ENCODE measurements at regions not wholly inside any gene's neighbourhood (a gene's known extent, or its start where the extent isn't known, plus 50 kb on each side); places are given as distances from the start of the nearest gene placed in this dataset.

DNA sequence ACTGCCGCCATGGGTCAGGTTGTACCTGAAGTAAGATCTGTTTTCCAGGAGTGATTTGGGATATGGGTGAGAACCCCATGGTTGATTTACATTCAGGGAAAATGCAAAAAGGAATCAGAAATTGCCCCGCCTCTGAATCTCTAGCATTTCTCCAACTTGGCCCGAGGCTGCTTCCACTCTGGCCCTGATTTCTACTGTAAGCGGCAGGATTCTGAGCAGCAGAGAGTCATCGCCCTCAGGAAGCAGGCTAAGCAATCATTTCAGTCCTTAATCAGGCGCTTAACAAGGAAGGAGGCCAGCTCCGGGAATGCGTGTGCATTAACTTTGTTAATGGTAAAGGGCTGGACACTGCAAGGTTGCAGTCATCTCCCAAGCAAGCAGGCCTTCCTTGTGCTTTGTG, 88.5 kb upstream of the DHX15 start:
- Histone ChIP-seq H3K4me3 (no peak overlapping the region), H3K27ac (no peak overlapping the region), H3K4me1 (no peaks in the 10 kb centered on the region), H3K9me3 (no peaks in the 10 kb centered on the region), H3K4me2 (no peak overlapping the region)
- FAIRE-seq = no peak
- TF ChIP-seq RCOR1 (IDR thresholded peaks at IDR 0.05; ENCODE audit: low read depth, low read length) = no peak
- no peak for TF ChIP-seq HES2 (IDR thresholded peaks at IDR 0.05)
- no peak for TF ChIP-seq CHD4 (IDR thresholded peaks at IDR 0.05; ENCODE audit: borderline replicate concordance)
- no peak for TF ChIP-seq EHMT2 (IDR thresholded peaks at IDR 0.05; ENCODE audit: low read depth)
- no peak for TF ChIP-seq KDM1A (IDR thresholded peaks at IDR 0.05; ENCODE audit: low read depth)
- TF ChIP-seq USF2 (IDR thresholded peaks at IDR 0.05) = no peak
- TF ChIP-seq GATA3 (IDR thresholded peaks at IDR 0.05; ENCODE audit: borderline replicate concordance) = no peak
- no peak for TF ChIP-seq POLR2A (IDR thresholded peaks at IDR 0.05; ENCODE audit: low read length)
- no peak for TF ChIP-seq FOSB (CRISPR knock-in tag; IDR thresholded peaks at IDR 0.05)
- WGBS (ENCODE audit: missing lambda C conversion rate) = 85% methylated on average over 8 of the region's 8 CpGs
- no peak for ATAC-seq
- no peak for DNase-seq (ENCODE audit: low read depth in 1 of 2, low spot score in 1 of 2)
- POLR2A ChIA-PET = no interaction called here
- CTCF ChIA-PET = no interaction called here

DNA sequence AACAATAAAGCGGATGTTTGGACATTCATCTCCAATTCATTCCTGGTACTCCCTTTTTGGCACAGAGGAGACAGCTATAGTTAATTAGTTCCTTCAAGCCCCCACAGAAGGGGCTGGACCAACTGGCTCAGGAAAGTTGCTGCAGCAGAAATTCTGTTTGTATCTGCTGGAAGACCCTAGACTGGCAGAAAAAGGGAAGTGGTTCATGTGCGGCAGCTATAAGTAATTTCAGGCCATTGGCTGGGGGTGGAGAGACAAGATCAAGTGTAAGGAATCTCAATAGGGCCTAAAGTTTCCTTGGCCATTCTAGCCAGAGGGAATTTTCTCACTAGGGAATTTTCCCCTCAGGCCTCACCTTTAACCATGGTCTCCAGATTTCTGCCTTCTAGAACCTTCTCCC, 89.9 kb upstream of the DHX15 start:
- no peak overlapping the region for H3K4me2 ChIP-seq
- H3K9me3 ChIP-seq = no peaks in the 10 kb centered on the region
- WGBS (ENCODE audit: missing lambda C conversion rate) = 96% methylated on average over 2 of the region's 2 CpGs
- H3K4me3 ChIP-seq = no peak overlapping the region
- ChIA-PET CTCF (no interaction called here), POLR2A (no interaction called here)
- H3K27ac ChIP-seq = no peak overlapping the region
- no peak for ATAC-seq
- no peaks in the 10 kb centered on the region for H3K4me1 ChIP-seq
- no peak for TF ChIP-seq MYC (IDR thresholded peaks at IDR 0.05; ENCODE audit: borderline replicate concordance, low read length)
- no peak for TF ChIP-seq HES2 (IDR thresholded peaks at IDR 0.05)
- no peak for TF ChIP-seq MAZ (IDR thresholded peaks at IDR 0.05; ENCODE audit: borderline replicate concordance, low read depth, low read length)
- TF ChIP-seq CHD2 (IDR thresholded peaks at IDR 0.05; ENCODE audit: low read length, partially characterized antibody) = no peak
- no peak for TF ChIP-seq FOSL2 (IDR thresholded peaks at IDR 0.05)
- TF ChIP-seq FOSL2 (CRISPR knock-in tag; IDR thresholded peaks at IDR 0.05) = no peak
- no peak for TF ChIP-seq POLR2AphosphoS2 (conservative IDR thresholded peaks at IDR 0.05; ENCODE audit: low read length)
- TF ChIP-seq CHD4 (IDR thresholded peaks at IDR 0.05; ENCODE audit: borderline replicate concordance) = no peak
- TF ChIP-seq PHF8 (IDR thresholded peaks at IDR 0.05; ENCODE audit: borderline replicate concordance, low read depth) = no peak
- no peak for TF ChIP-seq ESRRA (IDR thresholded peaks at IDR 0.05; ENCODE audit: borderline replicate concordance, low read length)
- no peak for FAIRE-seq
- no peak for DNase-seq (ENCODE audit: low read depth in 1 of 2, low spot score in 1 of 2)

GRCh38 chr4:24675721-24676389, 91.5 kb upstream of the DHX15 start:
- FAIRE-seq (no peak), ATAC-seq (no peak), DNase-seq (ENCODE audit: low read depth in 1 of 2, low spot score in 1 of 2) (no peak)
- 49% methylated on average over 2 of the region's 2 CpGs for WGBS (ENCODE audit: missing lambda C conversion rate)
- Histone ChIP-seq H3K4me2 (no peak overlapping the region), H3K4me3 (no peak overlapping the region), H3K27ac (no peak overlapping the region), H3K4me1 (no peaks in the 10 kb centered on the region), H3K9me3 (no peaks in the 10 kb centered on the region)
- ChIA-PET POLR2A (no interaction called here), CTCF (no interaction called here)
- TF ChIP-seq, protein P1, sequence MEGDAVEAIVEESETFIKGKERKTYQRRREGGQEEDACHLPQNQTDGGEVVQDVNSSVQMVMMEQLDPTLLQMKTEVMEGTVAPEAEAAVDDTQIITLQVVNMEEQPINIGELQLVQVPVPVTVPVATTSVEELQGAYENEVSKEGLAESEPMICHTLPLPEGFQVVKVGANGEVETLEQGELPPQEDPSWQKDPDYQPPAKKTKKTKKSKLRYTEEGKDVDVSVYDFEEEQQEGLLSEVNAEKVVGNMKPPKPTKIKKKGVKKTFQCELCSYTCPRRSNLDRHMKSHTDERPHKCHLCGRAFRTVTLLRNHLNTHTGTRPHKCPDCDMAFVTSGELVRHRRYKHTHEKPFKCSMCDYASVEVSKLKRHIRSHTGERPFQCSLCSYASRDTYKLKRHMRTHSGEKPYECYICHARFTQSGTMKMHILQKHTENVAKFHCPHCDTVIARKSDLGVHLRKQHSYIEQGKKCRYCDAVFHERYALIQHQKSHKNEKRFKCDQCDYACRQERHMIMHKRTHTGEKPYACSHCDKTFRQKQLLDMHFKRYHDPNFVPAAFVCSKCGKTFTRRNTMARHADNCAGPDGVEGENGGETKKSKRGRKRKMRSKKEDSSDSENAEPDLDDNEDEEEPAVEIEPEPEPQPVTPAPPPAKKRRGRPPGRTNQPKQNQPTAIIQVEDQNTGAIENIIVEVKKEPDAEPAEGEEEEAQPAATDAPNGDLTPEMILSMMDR (IDR thresholded peaks at IDR 0.05) = no peak
- TF ChIP-seq NPAS2 (CRISPR knock-in tag; IDR thresholded peaks at IDR 0.05; ENCODE audit: borderline replicate concordance) (no peak), ZC3H11A (IDR thresholded peaks at IDR 0.05) (no peak), RAD21 (conservative IDR thresholded peaks at IDR 0.05 in 1 of 2, IDR thresholded peaks at IDR 0.05 in 1 of 2) (no peak), CEBPB (IDR thresholded peaks at IDR 0.05) (no peak), ZNF302 (CRISPR knock-in tag; IDR thresholded peaks at IDR 0.05) (no peak), MAFK (IDR thresholded peaks at IDR 0.05; ENCODE audit: partially characterized antibody) (no peak), USF2 (IDR thresholded peaks at IDR 0.05) (no peak), KDM1A (IDR thresholded peaks at IDR 0.05; ENCODE audit: low read depth) (no peak), FOXS1 (CRISPR knock-in tag; IDR thresholded peaks at IDR 0.05) (no peak), POLR2AphosphoS2 (conservative IDR thresholded peaks at IDR 0.05; ENCODE audit: low read length) (no peak), CBX2 (IDR thresholded peaks at IDR 0.05; ENCODE audit: borderline replicate concordance, low read depth) (no peak), KDM5A (IDR thresholded peaks at IDR 0.05) (no peak), JUN (IDR thresholded peaks at IDR 0.05) (no peak), ZFP36 (IDR thresholded peaks at IDR 0.05; ENCODE audit: borderline replicate concordance, partially characterized antibody) (no peak)
- TF ChIP-seq, protein P2, sequence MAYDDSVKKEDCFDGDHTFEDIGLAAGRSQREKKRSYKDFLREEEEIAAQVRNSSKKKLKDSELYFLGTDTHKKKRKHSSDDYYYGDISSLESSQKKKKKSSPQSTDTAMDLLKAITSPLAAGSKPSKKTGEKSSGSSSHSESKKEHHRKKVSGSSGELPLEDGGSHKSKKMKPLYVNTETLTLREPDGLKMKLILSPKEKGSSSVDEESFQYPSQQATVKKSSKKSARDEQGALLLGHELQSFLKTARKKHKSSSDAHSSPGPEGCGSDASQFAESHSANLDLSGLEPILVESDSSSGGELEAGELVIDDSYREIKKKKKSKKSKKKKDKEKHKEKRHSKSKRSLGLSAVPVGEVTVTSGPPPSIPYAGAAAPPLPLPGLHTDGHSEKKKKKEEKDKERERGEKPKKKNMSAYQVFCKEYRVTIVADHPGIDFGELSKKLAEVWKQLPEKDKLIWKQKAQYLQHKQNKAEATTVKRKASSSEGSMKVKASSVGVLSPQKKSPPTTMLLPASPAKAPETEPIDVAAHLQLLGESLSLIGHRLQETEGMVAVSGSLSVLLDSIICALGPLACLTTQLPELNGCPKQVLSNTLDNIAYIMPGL (CRISPR knock-in tag; IDR thresholded peaks at IDR 0.05; ENCODE audit: borderline replicate concordance) = no peak

Measured in A549 (cell line).